ENCODE measurements at regions not wholly inside any gene's neighbourhood (a gene's known extent, or its start where the extent isn't known, plus 50 kb on each side); places are given as distances from the start of the nearest gene placed in this dataset.

- DNase-seq (ENCODE audit: extremely low read depth in 1 of 2, low read depth in 1 of 2), result no peak
Measured at GRCh38 chr12:92556637-92557421, 146.0 kb upstream of the PLEKHG7 start.

GRCh38 chr12:92556141-92556540, 146.6 kb upstream of the PLEKHG7 start:
- no peak for DNase-seq (ENCODE audit: extremely low read depth in 1 of 2, low read depth in 1 of 2)

GRCh38 chr12:92554158-92555073, 148.4 kb upstream of the PLEKHG7 start:
- DNase-seq (ENCODE audit: extremely low read depth in 1 of 2, low read depth in 1 of 2), result no peak

- no peak for DNase-seq (ENCODE audit: extremely low read depth in 1 of 2, low read depth in 1 of 2)
Measured at GRCh38 chr12:92553389-92553788, 149.4 kb upstream of the PLEKHG7 start.

GRCh38 chr12:92552412-92553108, 150.2 kb upstream of the PLEKHG7 start:
- no peak for DNase-seq (ENCODE audit: extremely low read depth in 1 of 2, low read depth in 1 of 2)

- no peak for DNase-seq (ENCODE audit: extremely low read depth in 1 of 2, low read depth in 1 of 2)
Measured at GRCh38 chr12:92551853-92552397, 150.9 kb upstream of the PLEKHG7 start.

- DNase-seq (ENCODE audit: extremely low read depth in 1 of 2, low read depth in 1 of 2), result no peak
Measured at GRCh38 chr12:92551210-92551609, 151.6 kb upstream of the PLEKHG7 start.

- DNase-seq (ENCODE audit: extremely low read depth in 1 of 2, low read depth in 1 of 2), result no peak
Measured at GRCh38 chr12:92550661-92551060, 152.1 kb upstream of the PLEKHG7 start.

- no peak for DNase-seq (ENCODE audit: extremely low read depth in 1 of 2, low read depth in 1 of 2)
Measured at GRCh38 chr12:92550254-92550653, 152.5 kb upstream of the PLEKHG7 start.

GRCh38 chr12:92549516-92549915, 153.3 kb upstream of the PLEKHG7 start:
- DNase-seq (ENCODE audit: extremely low read depth in 1 of 2, low read depth in 1 of 2), result no peak

GRCh38 chr12:92547906-92548305, 154.9 kb upstream of the PLEKHG7 start:
- no peak for DNase-seq (ENCODE audit: extremely low read depth in 1 of 2, low read depth in 1 of 2)

GRCh38 chr12:92547420-92547819, 155.4 kb upstream of the PLEKHG7 start:
- DNase-seq (ENCODE audit: extremely low read depth in 1 of 2, low read depth in 1 of 2), result no peak

- DNase-seq (ENCODE audit: extremely low read depth in 1 of 2, low read depth in 1 of 2), result no peak
Measured at GRCh38 chr12:92546635-92547348, 156.0 kb upstream of the PLEKHG7 start.

GRCh38 chr12:92546259-92546634, 156.5 kb upstream of the PLEKHG7 start:
- no peak for DNase-seq (ENCODE audit: extremely low read depth in 1 of 2, low read depth in 1 of 2)

- DNase-seq (ENCODE audit: extremely low read depth in 1 of 2, low read depth in 1 of 2), result no peak
Measured at GRCh38 chr12:92544322-92544721, 158.5 kb upstream of the PLEKHG7 start.

GRCh38 chr12:92543840-92544239, 158.9 kb upstream of the PLEKHG7 start:
- no peak for DNase-seq (ENCODE audit: extremely low read depth in 1 of 2, low read depth in 1 of 2)

- no peak for DNase-seq (ENCODE audit: extremely low read depth in 1 of 2, low read depth in 1 of 2)
Measured at GRCh38 chr12:92543359-92543758, 159.4 kb upstream of the PLEKHG7 start.

GRCh38 chr12:92541731-92542130, 161.1 kb upstream of the PLEKHG7 start:
- no peak for DNase-seq (ENCODE audit: extremely low read depth in 1 of 2, low read depth in 1 of 2)

GRCh38 chr12:92540782-92541423, 161.9 kb upstream of the PLEKHG7 start:
- DNase-seq (ENCODE audit: extremely low read depth in 1 of 2, low read depth in 1 of 2), result no peak
